CD4-positive, CD25-positive, alpha-beta regulatory T cell (primary cell): ENCODE measurements at regions not wholly inside any gene's neighbourhood (a gene's known extent, or its start where the extent isn't known, plus 50 kb on each side); places are given as distances from the start of the nearest gene placed in this dataset.

Experiments used
- ATAC-seq, 2 donors: fragments of 150-1000 bp; cut with Tn5 transposase; one replicate each; pipeline ENCODE4 v1.10.0; 2021; ENCODE audit warnings: low read depth in 2 of 2, moderate number of reproducible peaks in 2 of 2, moderate library complexity in 1 of 2
- DNase-seq, 3 donors: peaks; one replicate each; pipeline versions ENCODE4 v3.0.0 to v3.0.0-alpha.2; 2012 to 2022; ENCODE audit warnings: mixed read lengths in 1 of 3
- H3K27ac ChIP-seq: one replicate; pipeline ENCODE4 v1.7.0; 2013; ENCODE audit warnings: mild to moderate bottlenecking, low read length; ENCODE audit not compliant: insufficient read depth, poor library complexity, severe bottlenecking
- H3K27me3 ChIP-seq: one replicate; pipeline ENCODE4 v1.7.0; 2013; ENCODE audit warnings: low read length; ENCODE audit not compliant: control insufficient read depth, insufficient read depth
- H3K36me3 ChIP-seq: one replicate; pipeline ENCODE4 v1.7.0; 2013; ENCODE audit warnings: mild to moderate bottlenecking, low read length, moderate library complexity; ENCODE audit not compliant: control insufficient read depth, insufficient read depth
- H3K4me1 ChIP-seq: 2 replicates; pipeline ENCODE4 v1.7.0; 2013; ENCODE audit warnings: mild to moderate bottlenecking, low read length; ENCODE audit not compliant: insufficient read depth, control insufficient read depth, poor library complexity, severe bottlenecking
- H3K4me3 ChIP-seq: one replicate; pipeline ENCODE4 v1.7.0; 2013; ENCODE audit warnings: low read depth, mild to moderate bottlenecking, low read length, moderate library complexity
- H3K9me3 ChIP-seq, 2 experiments: 1 replicate in 1 of 2; 2 replicates in 1 of 2; pipeline ENCODE4 v1.7.0; 2013; ENCODE audit warnings: low read length in 2 of 2, mild to moderate bottlenecking in 1 of 2, moderate library complexity in 1 of 2; ENCODE audit not compliant: control insufficient read depth in 2 of 2
- H3K27ac Mint-ChIP-seq, 3 donors: one replicate each; pipeline ENCODE4 v1.8.0; 2020 to 2022; ENCODE audit warnings: mild to moderate bottlenecking in 3 of 3, mixed read lengths in 3 of 3, moderate library complexity in 2 of 3
- H3K27me3 Mint-ChIP-seq: one replicate; pipeline ENCODE4 v1.8.0; 2022; ENCODE audit warnings: mild to moderate bottlenecking, mixed read lengths
- H3K36me3 Mint-ChIP-seq: one replicate; pipeline ENCODE4 v1.8.0; 2020; ENCODE audit warnings: mixed read lengths
- H3K4me1 Mint-ChIP-seq, 4 donors: one replicate each; pipeline ENCODE4 v1.8.0; 2020 to 2022; ENCODE audit warnings: mixed read lengths in 4 of 4, mild to moderate bottlenecking in 1 of 4
- H3K4me3 Mint-ChIP-seq, 4 donors: one replicate each; pipeline ENCODE4 v1.8.0; 2020 to 2022; ENCODE audit warnings: mild to moderate bottlenecking in 4 of 4, mixed read lengths in 4 of 4, moderate library complexity in 3 of 4
- H3K9me3 Mint-ChIP-seq, 7 donors: one replicate each; pipeline ENCODE4 v1.8.0; 2020 to 2022; ENCODE audit warnings: mixed read lengths in 7 of 7, mild to moderate bottlenecking in 3 of 7, moderate library complexity in 2 of 7

- H3K9me3 ChIP-seq: no peaks in the 10 kb centered on the region
- no peak overlapping the region for H3K27ac Mint-ChIP-seq
- H3K4me3 ChIP-seq: no peak overlapping the region
- no peaks in the 10 kb centered on the region for H3K36me3 Mint-ChIP-seq
- H3K4me1 ChIP-seq: no peaks in the 10 kb centered on the region
- H3K9me3 Mint-ChIP-seq: peaks cover 0 to 4% (median 0%) of the 10 kb centered on the region in 7 donors
- no peaks in the 10 kb centered on the region for H3K27me3 Mint-ChIP-seq
- no peaks in the 10 kb centered on the region for H3K4me1 Mint-ChIP-seq
- no peaks in the 10 kb centered on the region for H3K36me3 ChIP-seq
- ATAC-seq (no peak), DNase-seq (no peak)
- no peaks in the 10 kb centered on the region for H3K27me3 ChIP-seq
- H3K27ac ChIP-seq: no peak overlapping the region
- no peak overlapping the region for H3K4me3 Mint-ChIP-seq
Measured at GRCh38 chr3:168596175-168596823, 500.6 kb upstream of the GOLIM4 start.

GRCh38 chr3:168591587-168591986, 495.9 kb upstream of the GOLIM4 start:
- DNase-seq: no peak
- no peaks in the 10 kb centered on the region for H3K4me1 Mint-ChIP-seq
- no peak overlapping the region for H3K4me3 Mint-ChIP-seq
- Histone ChIP-seq H3K4me3 (no peak overlapping the region), H3K27ac (no peak overlapping the region), H3K36me3 (no peaks in the 10 kb centered on the region), H3K27me3 (no peaks in the 10 kb centered on the region), H3K4me1 (no peaks in the 10 kb centered on the region), H3K9me3 (no peaks in the 10 kb centered on the region)
- H3K27me3 Mint-ChIP-seq: no peaks in the 10 kb centered on the region
- no peak for ATAC-seq
- H3K9me3 Mint-ChIP-seq: peaks cover 0 to 9% (median 4%) of the 10 kb centered on the region in 7 donors
- no peaks in the 10 kb centered on the region for H3K36me3 Mint-ChIP-seq
- no peak overlapping the region for H3K27ac Mint-ChIP-seq

- no peaks in the 10 kb centered on the region for H3K36me3 Mint-ChIP-seq
- Histone ChIP-seq H3K27ac (no peak overlapping the region), H3K9me3 (no peaks in the 10 kb centered on the region), H3K4me3 (no peak overlapping the region), H3K27me3 (no peaks in the 10 kb centered on the region), H3K36me3 (no peaks in the 10 kb centered on the region), H3K4me1 (no peaks in the 10 kb centered on the region)
- peaks cover 0 to 10% (median 5%) of the 10 kb centered on the region in 7 donors for H3K9me3 Mint-ChIP-seq
- H3K27ac Mint-ChIP-seq: no peak overlapping the region
- DNase-seq (no peak), ATAC-seq (no peak)
- H3K4me1 Mint-ChIP-seq: no peaks in the 10 kb centered on the region
- H3K27me3 Mint-ChIP-seq: no peaks in the 10 kb centered on the region
- no peak overlapping the region for H3K4me3 Mint-ChIP-seq
Measured at GRCh38 chr3:168589376-168589775, 493.7 kb upstream of the GOLIM4 start.

- DNase-seq (no peak), ATAC-seq (no peak)
- Mint-ChIP-seq H3K36me3 (no peaks in the 10 kb centered on the region), H3K4me3 (no peak overlapping the region), H3K4me1 (no peaks in the 10 kb centered on the region), H3K27me3 (no peaks in the 10 kb centered on the region), H3K27ac (no peak overlapping the region), H3K9me3 (peaks cover 0 to 10% (median 5%) of the 10 kb centered on the region in 7 donors)
- H3K36me3 ChIP-seq: no peaks in the 10 kb centered on the region
- H3K9me3 ChIP-seq: no peaks in the 10 kb centered on the region
- H3K4me1 ChIP-seq: no peaks in the 10 kb centered on the region
- H3K4me3 ChIP-seq: no peak overlapping the region
- no peak overlapping the region for H3K27ac ChIP-seq
- no peaks in the 10 kb centered on the region for H3K27me3 ChIP-seq
Measured at GRCh38 chr3:168585544-168585943, 489.8 kb upstream of the GOLIM4 start.

- Histone ChIP-seq H3K36me3 (no peaks in the 10 kb centered on the region), H3K4me3 (no peak overlapping the region), H3K27me3 (no peaks in the 10 kb centered on the region), H3K9me3 (no peaks in the 10 kb centered on the region), H3K4me1 (no peaks in the 10 kb centered on the region), H3K27ac (no peak overlapping the region)
- Mint-ChIP-seq H3K4me1 (no peaks in the 10 kb centered on the region), H3K4me3 (no peak overlapping the region), H3K27ac (no peak overlapping the region), H3K27me3 (no peaks in the 10 kb centered on the region), H3K36me3 (no peaks in the 10 kb centered on the region), H3K9me3 (peaks cover 0 to 10% (median 4%) of the 10 kb centered on the region in 7 donors)
- no peak for ATAC-seq
- no peak for DNase-seq
Measured at GRCh38 chr3:168583977-168584376, 488.3 kb upstream of the GOLIM4 start.

GRCh38 chr3:168582503-168582902, 486.8 kb upstream of the GOLIM4 start:
- Mint-ChIP-seq H3K4me3 (no peak overlapping the region), H3K27me3 (no peaks in the 10 kb centered on the region), H3K9me3 (peaks cover 0 to 8% (median 4%) of the 10 kb centered on the region in 7 donors), H3K36me3 (no peaks in the 10 kb centered on the region), H3K27ac (no peak overlapping the region), H3K4me1 (no peaks in the 10 kb centered on the region)
- no peaks in the 10 kb centered on the region for H3K36me3 ChIP-seq
- no peaks in the 10 kb centered on the region for H3K27me3 ChIP-seq
- H3K27ac ChIP-seq: no peak overlapping the region
- no peaks in the 10 kb centered on the region for H3K9me3 ChIP-seq
- DNase-seq: no peak
- no peak overlapping the region for H3K4me3 ChIP-seq
- no peaks in the 10 kb centered on the region for H3K4me1 ChIP-seq
- no peak for ATAC-seq

- no peaks in the 10 kb centered on the region for H3K36me3 Mint-ChIP-seq
- no peaks in the 10 kb centered on the region for H3K4me1 ChIP-seq
- ATAC-seq (no peak), DNase-seq (no peak)
- no peaks in the 10 kb centered on the region for H3K27me3 Mint-ChIP-seq
- no peak overlapping the region for H3K4me3 Mint-ChIP-seq
- H3K9me3 ChIP-seq: no peaks in the 10 kb centered on the region
- no peak overlapping the region for H3K27ac ChIP-seq
- no peak overlapping the region for H3K4me3 ChIP-seq
- H3K27ac Mint-ChIP-seq: no peak overlapping the region
- H3K27me3 ChIP-seq: no peaks in the 10 kb centered on the region
- no peaks in the 10 kb centered on the region for H3K4me1 Mint-ChIP-seq
- H3K36me3 ChIP-seq: no peaks in the 10 kb centered on the region
- peaks cover 0 to 4% (median 3%) of the 10 kb centered on the region in 7 donors for H3K9me3 Mint-ChIP-seq
Measured at GRCh38 chr3:168581771-168582225, 486.1 kb upstream of the GOLIM4 start.

- no peaks in the 10 kb centered on the region for H3K9me3 ChIP-seq
- no peaks in the 10 kb centered on the region for H3K27me3 Mint-ChIP-seq
- H3K27ac Mint-ChIP-seq: no peak overlapping the region
- no peaks in the 10 kb centered on the region for H3K36me3 Mint-ChIP-seq
- H3K9me3 Mint-ChIP-seq: peaks cover 0 to 4% (median 0%) of the 10 kb centered on the region in 7 donors
- no peaks in the 10 kb centered on the region for H3K36me3 ChIP-seq
- H3K27me3 ChIP-seq: no peaks in the 10 kb centered on the region
- no peak overlapping the region for H3K4me3 ChIP-seq
- DNase-seq (no peak), ATAC-seq (no peak)
- no peaks in the 10 kb centered on the region for H3K4me1 Mint-ChIP-seq
- no peak overlapping the region for H3K4me3 Mint-ChIP-seq
- H3K4me1 ChIP-seq: no peaks in the 10 kb centered on the region
- H3K27ac ChIP-seq: no peak overlapping the region
Measured at GRCh38 chr3:168579010-168579409, 483.3 kb upstream of the GOLIM4 start.
